ENCODE measurements at regions not wholly inside any gene's neighbourhood (a gene's known extent, or its start where the extent isn't known, plus 50 kb on each side); places are given as distances from the start of the nearest gene placed in this dataset.

- ChIA-PET CTCF (no interaction called here), POLR2A (no interaction called here)
- no peaks in the 10 kb centered on the region for H3K36me3 Mint-ChIP-seq
- Histone ChIP-seq H3K4me3 (ENCODE audit: control insufficient read depth in 1 of 2, extremely low read depth in 1 of 2, low read length in 1 of 2) (no peak overlapping the region), H3K9me3 (no peaks in the 10 kb centered on the region), H3K4me1 (ENCODE audit: control insufficient read depth in 1 of 2, extremely low read depth in 1 of 2, insufficient read depth in 2 of 2, low read length in 2 of 2) (peaks cover 0 to 14% of the 10 kb centered on the region in 2 experiments), H3K36me3 (ENCODE audit: control insufficient read depth in 2 of 2, extremely low read depth in 1 of 2, insufficient read depth in 1 of 2, low read length in 1 of 2) (no peaks in the 10 kb centered on the region), H3K27me3 (replicated peaks in 1 of 2; ENCODE audit: control insufficient read depth in 2 of 2, extremely low read depth in 1 of 2, insufficient read depth in 2 of 2, low read length in 1 of 2) (no peaks in the 10 kb centered on the region), H3K27ac (ENCODE audit: low read length) (no peak overlapping the region)
- no peak overlapping the region for H3K27ac Mint-ChIP-seq
- H3K9me3 Mint-ChIP-seq, result peaks cover 0 to 12% (median 0%) of the 10 kb centered on the region in 3 donors
- H3K4me3 Mint-ChIP-seq, result no peak overlapping the region
- H3K4me1 Mint-ChIP-seq, result no peaks in the 10 kb centered on the region
- H3K27me3 Mint-ChIP-seq, result peaks cover 3 to 7% of the 10 kb centered on the region in 2 donors
- DNase-seq (no peak), ATAC-seq (replicated peaks in 1 of 4) (no peak)
- 56% methylated on average over 3 of the region's 6 CpGs for WGBS (ENCODE audit: insufficient coverage)
Measured at GRCh38 chr18:10215446-10215845, 239.0 kb upstream of the APCDD1 start.

GRCh38 chr18:10216791-10217190 lies 237.6 kb upstream of the APCDD1 start:
- no peaks in the 10 kb centered on the region for H3K4me1 Mint-ChIP-seq
- ATAC-seq (replicated peaks in 1 of 4) (no peak), DNase-seq (no peak)
- Histone ChIP-seq H3K4me3 (ENCODE audit: control insufficient read depth in 1 of 2, extremely low read depth in 1 of 2, low read length in 1 of 2) (no peak overlapping the region), H3K36me3 (ENCODE audit: control insufficient read depth in 2 of 2, extremely low read depth in 1 of 2, insufficient read depth in 1 of 2, low read length in 1 of 2) (no peaks in the 10 kb centered on the region), H3K27ac (ENCODE audit: low read length) (no peak overlapping the region), H3K4me1 (ENCODE audit: control insufficient read depth in 1 of 2, extremely low read depth in 1 of 2, insufficient read depth in 2 of 2, low read length in 2 of 2) (peaks cover 0 to 14% of the 10 kb centered on the region in 2 experiments), H3K9me3 (no peaks in the 10 kb centered on the region), H3K27me3 (replicated peaks in 1 of 2; ENCODE audit: control insufficient read depth in 2 of 2, extremely low read depth in 1 of 2, insufficient read depth in 2 of 2, low read length in 1 of 2) (no peaks in the 10 kb centered on the region)
- ChIA-PET POLR2A (no interaction called here), CTCF (no interaction called here)
- no peaks in the 10 kb centered on the region for H3K36me3 Mint-ChIP-seq
- H3K27me3 Mint-ChIP-seq, result peaks cover 3 to 7% of the 10 kb centered on the region in 2 donors
- WGBS (ENCODE audit: insufficient coverage), result 89% methylated on average over 2 of the region's 2 CpGs
- no peak overlapping the region for H3K4me3 Mint-ChIP-seq
- H3K9me3 Mint-ChIP-seq, result peaks cover 0 to 21% (median 4%) of the 10 kb centered on the region in 3 donors
- H3K27ac Mint-ChIP-seq, result no peak overlapping the region

- H3K9me3 Mint-ChIP-seq, result peaks cover 0 to 22% (median 4%) of the 10 kb centered on the region in 3 donors
- Histone ChIP-seq H3K27ac (ENCODE audit: low read length) (no peak overlapping the region), H3K36me3 (ENCODE audit: control insufficient read depth in 2 of 2, extremely low read depth in 1 of 2, insufficient read depth in 1 of 2, low read length in 1 of 2) (no peaks in the 10 kb centered on the region), H3K9me3 (no peaks in the 10 kb centered on the region), H3K4me3 (ENCODE audit: control insufficient read depth in 1 of 2, extremely low read depth in 1 of 2, low read length in 1 of 2) (no peak overlapping the region), H3K27me3 (replicated peaks in 1 of 2; ENCODE audit: control insufficient read depth in 2 of 2, extremely low read depth in 1 of 2, insufficient read depth in 2 of 2, low read length in 1 of 2) (no peaks in the 10 kb centered on the region), H3K4me1 (ENCODE audit: control insufficient read depth in 1 of 2, extremely low read depth in 1 of 2, insufficient read depth in 2 of 2, low read length in 2 of 2) (peaks cover 0 to 14% of the 10 kb centered on the region in 2 experiments)
- no peaks in the 10 kb centered on the region for H3K36me3 Mint-ChIP-seq
- POLR2A ChIA-PET, result no interaction called here
- no peak overlapping the region for H3K27ac Mint-ChIP-seq
- H3K27me3 Mint-ChIP-seq, result peaks cover 3 to 7% of the 10 kb centered on the region in 2 donors
- 100% methylated on average over 1 of the region's 2 CpGs for WGBS (ENCODE audit: insufficient coverage)
- no peak for DNase-seq
- ATAC-seq (replicated peaks in 1 of 4), result no peak
- no peak overlapping the region for H3K4me3 Mint-ChIP-seq
- CTCF ChIA-PET, result no interaction called here
- no peaks in the 10 kb centered on the region for H3K4me1 Mint-ChIP-seq
Measured at GRCh38 chr18:10217211-10217610, 237.2 kb upstream of the APCDD1 start.

GRCh38 chr18:10225300-10225699 lies 229.1 kb upstream of the APCDD1 start:
- no peak overlapping the region for H3K27ac Mint-ChIP-seq

GRCh38 chr18:10226971-10227370 lies 227.5 kb upstream of the APCDD1 start:
- Mint-ChIP-seq H3K27me3 (no peaks in the 10 kb centered on the region), H3K36me3 (no peaks in the 10 kb centered on the region), H3K9me3 (peaks cover 3 to 22% (median 13%) of the 10 kb centered on the region in 3 donors), H3K4me3 (no peak overlapping the region), H3K4me1 (no peaks in the 10 kb centered on the region), H3K27ac (no peak overlapping the region)
- ATAC-seq (replicated peaks in 1 of 4), result no peak
- Histone ChIP-seq H3K4me3 (ENCODE audit: control insufficient read depth in 1 of 2, extremely low read depth in 1 of 2, low read length in 1 of 2) (no peak overlapping the region), H3K4me1 (ENCODE audit: control insufficient read depth in 1 of 2, extremely low read depth in 1 of 2, insufficient read depth in 2 of 2, low read length in 2 of 2) (no peaks in the 10 kb centered on the region), H3K36me3 (ENCODE audit: control insufficient read depth in 2 of 2, extremely low read depth in 1 of 2, insufficient read depth in 1 of 2, low read length in 1 of 2) (no peaks in the 10 kb centered on the region), H3K27ac (ENCODE audit: low read length) (no peak overlapping the region), H3K27me3 (replicated peaks in 1 of 2; ENCODE audit: control insufficient read depth in 2 of 2, extremely low read depth in 1 of 2, insufficient read depth in 2 of 2, low read length in 1 of 2) (no peaks in the 10 kb centered on the region), H3K9me3 (no peaks in the 10 kb centered on the region)
- no peak for DNase-seq
- ChIA-PET POLR2A (no interaction called here), CTCF (no interaction called here)
- WGBS (ENCODE audit: insufficient coverage), result no CpG with 5 or more reads among the region's 2 CpGs

More at GRCh38 chr18:10225300-10225699, 229.1 kb upstream of the APCDD1 start:
- Histone ChIP-seq H3K27me3 (replicated peaks in 1 of 2; ENCODE audit: control insufficient read depth in 2 of 2, extremely low read depth in 1 of 2, insufficient read depth in 2 of 2, low read length in 1 of 2) (no peaks in the 10 kb centered on the region), H3K27ac (ENCODE audit: low read length) (no peak overlapping the region), H3K4me3 (ENCODE audit: control insufficient read depth in 1 of 2, extremely low read depth in 1 of 2, low read length in 1 of 2) (no peak overlapping the region), H3K4me1 (ENCODE audit: control insufficient read depth in 1 of 2, extremely low read depth in 1 of 2, insufficient read depth in 2 of 2, low read length in 2 of 2) (no peaks in the 10 kb centered on the region), H3K36me3 (ENCODE audit: control insufficient read depth in 2 of 2, extremely low read depth in 1 of 2, insufficient read depth in 1 of 2, low read length in 1 of 2) (no peaks in the 10 kb centered on the region), H3K9me3 (no peaks in the 10 kb centered on the region)
- H3K4me1 Mint-ChIP-seq, result no peaks in the 10 kb centered on the region
- H3K4me3 Mint-ChIP-seq, result no peak overlapping the region
- ChIA-PET POLR2A (no interaction called here), CTCF (no interaction called here)
- no peak for ATAC-seq (replicated peaks in 1 of 4)
- no CpG with 5 or more reads among the region's 6 CpGs for WGBS (ENCODE audit: insufficient coverage)
- DNase-seq, result no peak
- H3K36me3 Mint-ChIP-seq, result no peaks in the 10 kb centered on the region
- H3K27me3 Mint-ChIP-seq, result no peaks in the 10 kb centered on the region
- H3K9me3 Mint-ChIP-seq, result peaks cover 4 to 21% (median 13%) of the 10 kb centered on the region in 3 donors

DNA sequence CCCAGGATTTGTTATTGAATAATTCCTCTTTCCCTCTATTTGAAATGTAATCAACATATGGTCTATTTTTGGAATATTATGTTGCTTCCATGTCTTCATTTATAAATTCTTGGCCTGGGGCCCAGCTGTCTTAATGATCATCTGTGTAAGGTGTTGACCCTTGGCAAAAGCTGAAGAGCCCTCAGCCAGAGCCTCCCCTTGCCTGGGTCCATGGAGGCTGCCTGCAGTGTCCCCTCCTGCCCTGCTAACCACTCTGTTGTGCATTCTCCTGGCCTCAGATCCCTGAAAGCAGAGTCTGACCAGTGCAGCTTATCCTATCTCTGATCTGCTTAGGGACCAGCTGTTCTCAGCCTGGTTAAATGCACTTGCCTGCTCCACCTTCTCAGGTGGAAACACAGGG lies 226.1 kb upstream of the APCDD1 start:
- H3K27me3 Mint-ChIP-seq, result no peaks in the 10 kb centered on the region
- H3K4me1 Mint-ChIP-seq, result no peaks in the 10 kb centered on the region
- H3K27ac Mint-ChIP-seq, result no peak overlapping the region
- Histone ChIP-seq H3K36me3 (ENCODE audit: control insufficient read depth in 2 of 2, extremely low read depth in 1 of 2, insufficient read depth in 1 of 2, low read length in 1 of 2) (no peaks in the 10 kb centered on the region), H3K9me3 (no peaks in the 10 kb centered on the region), H3K4me1 (ENCODE audit: control insufficient read depth in 1 of 2, extremely low read depth in 1 of 2, insufficient read depth in 2 of 2, low read length in 2 of 2) (no peaks in the 10 kb centered on the region), H3K27ac (ENCODE audit: low read length) (no peak overlapping the region), H3K4me3 (ENCODE audit: control insufficient read depth in 1 of 2, extremely low read depth in 1 of 2, low read length in 1 of 2) (no peak overlapping the region), H3K27me3 (replicated peaks in 1 of 2; ENCODE audit: control insufficient read depth in 2 of 2, extremely low read depth in 1 of 2, insufficient read depth in 2 of 2, low read length in 1 of 2) (no peaks in the 10 kb centered on the region)
- no peak overlapping the region for H3K4me3 Mint-ChIP-seq
- no peaks in the 10 kb centered on the region for H3K36me3 Mint-ChIP-seq
- peaks cover 3 to 22% (median 12%) of the 10 kb centered on the region in 3 donors for H3K9me3 Mint-ChIP-seq
- ChIA-PET CTCF (no interaction called here), POLR2A (no interaction called here)
- DNase-seq (no peak), ATAC-seq (replicated peaks in 1 of 4) (no peak)

DNA sequence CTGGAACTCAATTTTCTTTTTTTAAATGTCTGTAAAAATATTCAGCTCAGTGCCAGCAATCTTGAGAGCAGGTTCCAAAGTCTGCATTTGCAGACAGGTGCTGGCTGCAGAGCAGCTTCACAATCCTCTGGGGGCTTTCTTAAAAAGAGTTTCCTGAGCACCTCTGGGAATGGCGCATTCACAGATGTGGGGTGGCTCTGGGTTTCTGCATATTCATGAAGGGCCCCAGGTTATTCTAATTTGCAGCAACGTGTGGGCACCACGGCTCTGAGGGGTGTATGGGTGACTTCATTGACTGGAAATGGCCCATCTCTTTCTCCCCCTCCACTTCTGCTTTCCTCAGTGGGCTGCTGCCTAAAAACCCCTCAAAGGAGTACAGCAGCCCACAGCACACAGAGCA lies 225.0 kb upstream of the APCDD1 start:
- Mint-ChIP-seq H3K27ac (no peak overlapping the region), H3K4me1 (no peaks in the 10 kb centered on the region), H3K9me3 (peaks cover 3 to 22% (median 10%) of the 10 kb centered on the region in 3 donors), H3K4me3 (no peak overlapping the region), H3K36me3 (no peaks in the 10 kb centered on the region), H3K27me3 (no peaks in the 10 kb centered on the region)
- Histone ChIP-seq H3K9me3 (no peaks in the 10 kb centered on the region), H3K4me3 (ENCODE audit: control insufficient read depth in 1 of 2, extremely low read depth in 1 of 2, low read length in 1 of 2) (no peak overlapping the region), H3K36me3 (ENCODE audit: control insufficient read depth in 2 of 2, extremely low read depth in 1 of 2, insufficient read depth in 1 of 2, low read length in 1 of 2) (no peaks in the 10 kb centered on the region), H3K27ac (ENCODE audit: low read length) (no peak overlapping the region), H3K4me1 (ENCODE audit: control insufficient read depth in 1 of 2, extremely low read depth in 1 of 2, insufficient read depth in 2 of 2, low read length in 2 of 2) (no peaks in the 10 kb centered on the region), H3K27me3 (replicated peaks in 1 of 2; ENCODE audit: control insufficient read depth in 2 of 2, extremely low read depth in 1 of 2, insufficient read depth in 2 of 2, low read length in 1 of 2) (no peaks in the 10 kb centered on the region)
- no peak for DNase-seq
- ChIA-PET CTCF (no interaction called here), POLR2A (no interaction called here)
- no CpG with 5 or more reads among the region's 3 CpGs for WGBS (ENCODE audit: insufficient coverage)
- no peak for ATAC-seq (replicated peaks in 1 of 4)

Data from T-cell (primary cell).